Tibial nerve (tissue), 4 donors: ENCODE measurements at regions not wholly inside any gene's neighbourhood (a gene's known extent, or its start where the extent isn't known, plus 50 kb on each side); places are given as distances from the start of the nearest gene placed in this dataset.

ENCODE experiments used
- DNase-seq, 2 donors: peaks; one replicate each; pipeline ENCODE4 v3.0.0-alpha.2; 2019; ENCODE audit warnings: low spot score in 2 of 2
- H3K27ac ChIP-seq, 4 donors: fragments of 200-600 bp; sonication (generic) in 3 of 4; one replicate each; pipeline ENCODE4 v1.5.1; 2017 to 2019; ENCODE audit warnings: mild to moderate bottlenecking in 1 of 4
- H3K27me3 ChIP-seq, 2 donors: fragments of 200-600 bp; sonication (generic) in 1 of 2; one replicate each; pipeline versions ENCODE4 v1.5.1 to v1.6.0; 2017 to 2019
- H3K36me3 ChIP-seq, 3 donors: fragments of 200-600 bp; sonication (generic); one replicate each; pipeline ENCODE4 v1.5.1; 2018 to 2019
- H3K4me1 ChIP-seq, 4 donors: fragments of 200-600 bp; sonication (generic) in 3 of 4; one replicate each; pipeline ENCODE4 v1.5.1; 2017 to 2019
- H3K4me3 ChIP-seq, 4 donors: fragments of 200-600 bp; sonication (generic) in 3 of 4; one replicate each; pipeline ENCODE4 v1.5.1; 2017 to 2019; ENCODE audit warnings: mild to moderate bottlenecking in 1 of 4, moderate library complexity in 1 of 4
- H3K9me3 ChIP-seq, 4 donors: fragments of 200-600 bp; sonication (generic) in 3 of 4; one replicate each; pipeline ENCODE4 v1.5.1; 2017 to 2019
- EP300 ChIP-seq, 2 donors: sonication (generic); formaldehyde crosslinking; IDR thresholded peaks; one replicate each; pipeline ENCODE4 v1.6.1; 2017; ENCODE audit warnings: antibody characterized with exemption in 2 of 2, mild to moderate bottlenecking in 1 of 2
- POLR2A ChIP-seq, 2 donors: fragments of 450-650 bp; IDR thresholded peaks; one replicate each; pipeline ENCODE4 v1.6.1; 2017; ENCODE audit warnings: antibody characterized with exemption in 2 of 2, mild to moderate bottlenecking in 2 of 2, moderate library complexity in 2 of 2
- WGBS, 2 donors: methylation state at CpG; one replicate each; pipeline ENCODE4 v1.1.5; 2018; 5-methylcytosine and 5-hydroxymethylcytosine counted together
- TF ChIP-seq, protein P1 (sequence below), 5 experiments: fragments of 200-600 bp in 3 of 5; fragments of 450-650 bp in 2 of 5; sonication (generic) in 3 of 5; IDR thresholded peaks; one replicate each; pipeline ENCODE4 v1.5.1; 2016 to 2019; ENCODE audit warnings: antibody characterized with exemption in 5 of 5, mild to moderate bottlenecking in 3 of 5, moderate library complexity in 2 of 5

DNA sequence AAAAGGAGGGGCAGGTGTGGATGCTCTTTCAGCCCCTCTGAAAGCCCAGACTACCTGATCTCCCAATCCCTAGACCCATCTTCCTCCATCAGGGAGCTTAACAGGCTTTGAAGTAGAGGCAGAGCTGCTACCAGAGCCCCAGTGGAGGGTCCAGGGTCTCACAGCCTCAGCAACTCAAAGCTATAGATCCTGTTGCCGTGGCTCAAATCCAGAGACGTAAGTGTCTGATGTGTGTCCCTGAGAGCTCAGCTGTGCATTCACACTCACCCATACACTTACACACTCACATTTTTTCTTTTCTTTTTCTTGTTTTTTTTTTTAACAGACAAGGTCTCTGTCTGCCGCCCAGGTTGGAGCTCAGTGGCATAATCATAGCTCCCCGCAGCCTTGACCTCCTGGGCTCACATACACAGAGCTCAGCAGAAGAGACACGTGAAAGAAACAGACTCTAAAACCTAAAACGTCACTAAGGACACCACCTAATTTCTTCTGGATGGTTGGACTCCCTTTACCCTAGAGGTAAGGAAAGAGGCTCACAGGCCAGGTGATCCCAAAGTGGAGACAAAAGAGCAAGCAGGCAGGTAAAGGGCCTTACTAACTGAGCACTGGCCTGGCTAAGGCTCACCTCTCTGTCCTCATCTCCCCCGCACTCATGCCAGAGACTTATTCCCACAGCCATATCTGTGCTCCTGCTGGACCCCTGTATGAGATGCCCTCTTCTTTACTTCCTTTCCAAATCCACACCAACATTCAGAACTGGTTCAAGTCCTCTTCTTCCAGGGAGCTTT, 80.7 kb downstream of the SCN11A start:
- H3K27ac ChIP-seq, result no peak overlapping the region
- 84 to 85% methylated on average over 7 of the region's 7 CpGs for WGBS, 2 donors
- DNase-seq, result no peak

DNA sequence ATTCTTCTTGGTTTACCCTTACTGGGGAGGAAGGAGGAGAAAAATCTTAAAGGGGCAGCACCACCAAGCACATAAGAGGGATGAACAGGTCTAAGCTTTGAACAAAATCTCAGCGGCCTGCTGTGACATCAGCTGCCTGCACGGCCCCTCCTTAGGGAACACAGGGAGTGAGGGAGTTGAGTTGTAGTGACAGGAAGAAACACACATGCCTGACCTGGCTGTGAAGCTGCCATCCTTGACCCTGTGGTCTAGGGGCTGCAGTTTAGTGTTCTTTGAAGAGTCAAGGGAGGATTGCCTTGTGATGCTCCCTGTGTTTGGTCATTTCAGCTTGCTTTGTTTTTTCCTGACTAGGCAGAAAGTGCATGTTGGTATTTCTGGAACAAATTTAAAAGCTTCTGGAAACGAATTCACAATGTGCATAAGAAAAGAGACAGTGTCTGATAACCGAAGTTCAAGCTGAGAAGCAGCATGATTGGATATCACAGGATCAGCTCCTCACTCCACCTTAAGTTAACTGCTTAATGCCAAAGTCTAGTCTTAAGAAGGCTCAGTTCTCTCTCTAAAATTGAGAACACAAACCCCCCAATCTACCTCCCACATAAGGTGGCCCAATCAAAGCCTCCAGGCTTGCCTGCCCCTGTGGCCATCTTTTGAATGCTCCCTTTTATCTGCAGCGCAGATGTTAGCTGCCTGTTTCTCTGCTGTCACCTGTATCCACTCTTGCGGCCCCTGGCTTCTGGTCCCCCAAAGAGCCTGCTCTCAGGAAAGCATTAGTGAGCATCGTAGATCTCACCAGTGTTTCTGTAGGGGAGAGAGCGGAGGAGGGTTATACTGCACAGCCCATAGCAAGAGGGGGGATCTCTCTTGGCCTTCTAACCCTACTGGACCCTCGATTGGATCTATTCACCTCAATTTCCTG, 82.2 kb downstream of the SCN11A start:
- H3K4me1 ChIP-seq, result no peaks in the 10 kb centered on the region
- H3K4me3 ChIP-seq, result no peak overlapping the region
- H3K9me3 ChIP-seq, result no peaks in the 10 kb centered on the region
- TF ChIP-seq POLR2A (IDR thresholded peaks at IDR 0.05) (no peak), EP300 (IDR thresholded peaks at IDR 0.05) (no peak)
- TF ChIP-seq, protein P1, sequence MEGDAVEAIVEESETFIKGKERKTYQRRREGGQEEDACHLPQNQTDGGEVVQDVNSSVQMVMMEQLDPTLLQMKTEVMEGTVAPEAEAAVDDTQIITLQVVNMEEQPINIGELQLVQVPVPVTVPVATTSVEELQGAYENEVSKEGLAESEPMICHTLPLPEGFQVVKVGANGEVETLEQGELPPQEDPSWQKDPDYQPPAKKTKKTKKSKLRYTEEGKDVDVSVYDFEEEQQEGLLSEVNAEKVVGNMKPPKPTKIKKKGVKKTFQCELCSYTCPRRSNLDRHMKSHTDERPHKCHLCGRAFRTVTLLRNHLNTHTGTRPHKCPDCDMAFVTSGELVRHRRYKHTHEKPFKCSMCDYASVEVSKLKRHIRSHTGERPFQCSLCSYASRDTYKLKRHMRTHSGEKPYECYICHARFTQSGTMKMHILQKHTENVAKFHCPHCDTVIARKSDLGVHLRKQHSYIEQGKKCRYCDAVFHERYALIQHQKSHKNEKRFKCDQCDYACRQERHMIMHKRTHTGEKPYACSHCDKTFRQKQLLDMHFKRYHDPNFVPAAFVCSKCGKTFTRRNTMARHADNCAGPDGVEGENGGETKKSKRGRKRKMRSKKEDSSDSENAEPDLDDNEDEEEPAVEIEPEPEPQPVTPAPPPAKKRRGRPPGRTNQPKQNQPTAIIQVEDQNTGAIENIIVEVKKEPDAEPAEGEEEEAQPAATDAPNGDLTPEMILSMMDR (IDR thresholded peaks at IDR 0.05), result no peak
- no peaks in the 10 kb centered on the region for H3K27me3 ChIP-seq
- H3K27ac ChIP-seq, result no peak overlapping the region
- no peak for DNase-seq
- no peaks in the 10 kb centered on the region for H3K36me3 ChIP-seq
- 43 to 48% methylated on average over 9 of the region's 9 CpGs for WGBS, 2 donors

More for the DNA sequence above, 80.7 kb downstream of the SCN11A start:
- no peaks in the 10 kb centered on the region for H3K9me3 ChIP-seq
- H3K27me3 ChIP-seq, result no peaks in the 10 kb centered on the region
- H3K4me3 ChIP-seq, result no peak overlapping the region
- no peaks in the 10 kb centered on the region for H3K36me3 ChIP-seq
- no peaks in the 10 kb centered on the region for H3K4me1 ChIP-seq
- TF ChIP-seq, protein P1 (IDR thresholded peaks at IDR 0.05), result no peak
- TF ChIP-seq EP300 (IDR thresholded peaks at IDR 0.05), result no peak
- no peak for TF ChIP-seq POLR2A (IDR thresholded peaks at IDR 0.05)

DNA sequence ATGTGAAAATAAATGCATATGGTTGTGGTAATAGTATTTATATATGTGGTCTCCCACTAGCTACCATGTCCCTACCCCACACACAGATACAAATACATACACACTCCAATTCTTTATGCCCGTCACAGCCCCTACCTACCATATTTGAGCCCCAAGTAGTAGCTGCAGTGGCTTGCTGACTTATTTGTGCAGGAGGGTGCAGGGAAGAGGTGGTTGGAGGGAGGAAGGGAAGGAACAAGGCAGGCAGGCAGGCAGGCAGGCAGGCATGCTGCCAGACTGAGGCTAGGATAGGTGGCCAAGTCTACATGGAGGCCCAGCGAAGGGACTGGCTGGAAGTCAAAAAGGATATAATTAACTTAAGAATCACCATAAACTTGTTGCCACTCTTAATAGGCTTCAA, 82.9 kb downstream of the SCN11A start:
- H3K4me1 ChIP-seq, result no peaks in the 10 kb centered on the region
- no peak overlapping the region for H3K4me3 ChIP-seq
- no peaks in the 10 kb centered on the region for H3K36me3 ChIP-seq
- WGBS, 2 donors, result 75 to 84% methylated on average over 2 of the region's 2 CpGs
- H3K27me3 ChIP-seq, result no peaks in the 10 kb centered on the region
- no peaks in the 10 kb centered on the region for H3K9me3 ChIP-seq
- no peak for DNase-seq
- no peak for TF ChIP-seq EP300 (IDR thresholded peaks at IDR 0.05)
- TF ChIP-seq POLR2A (IDR thresholded peaks at IDR 0.05), result no peak
- TF ChIP-seq, protein P1 (IDR thresholded peaks at IDR 0.05), result no peak
- H3K27ac ChIP-seq, result no peak overlapping the region

DNA sequence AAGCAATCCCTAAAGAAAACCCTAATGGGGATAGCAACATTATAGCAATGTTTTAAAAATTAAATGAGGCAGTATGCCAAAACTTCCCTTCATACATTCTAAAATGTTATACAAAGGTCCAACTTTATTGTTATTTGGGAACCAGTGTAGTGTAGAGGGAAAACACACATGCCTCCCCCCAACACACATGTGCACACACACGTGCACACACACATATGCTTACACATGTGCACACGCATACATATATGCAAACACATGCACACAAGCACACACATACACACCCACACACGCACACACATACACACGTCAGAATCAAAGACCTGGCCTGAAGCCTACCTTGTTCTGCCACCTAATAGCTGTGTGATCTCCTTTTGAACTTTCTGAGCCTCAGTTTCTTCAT, 83.3 kb downstream of the SCN11A start:
- 84 to 92% methylated on average over 4 of the region's 4 CpGs for WGBS, 2 donors
- TF ChIP-seq, protein P1 (IDR thresholded peaks at IDR 0.05), result no peak
- TF ChIP-seq EP300 (IDR thresholded peaks at IDR 0.05), result no peak
- no peak for TF ChIP-seq POLR2A (IDR thresholded peaks at IDR 0.05)
- Histone ChIP-seq H3K4me3 (no peak overlapping the region), H3K36me3 (no peaks in the 10 kb centered on the region), H3K27me3 (no peaks in the 10 kb centered on the region), H3K27ac (no peak overlapping the region), H3K4me1 (no peaks in the 10 kb centered on the region), H3K9me3 (no peaks in the 10 kb centered on the region)
- no peak for DNase-seq

DNA sequence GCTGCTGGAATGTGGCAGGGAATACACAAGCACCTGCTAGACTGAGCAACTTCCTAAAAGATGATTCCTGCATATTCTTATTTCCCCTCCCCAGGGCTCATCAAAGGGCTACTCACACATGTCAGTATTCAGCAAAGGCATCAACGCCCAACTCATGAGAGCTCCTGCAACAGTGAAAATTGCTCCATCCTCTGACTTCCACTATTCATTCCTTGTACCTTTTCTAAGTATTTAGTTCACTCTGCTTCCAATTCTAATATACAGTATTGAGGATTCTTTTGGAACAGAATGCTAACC, 84.1 kb downstream of the SCN11A start:
- Histone ChIP-seq H3K9me3 (no peaks in the 10 kb centered on the region), H3K4me3 (no peak overlapping the region), H3K4me1 (no peaks in the 10 kb centered on the region), H3K27ac (no peak overlapping the region), H3K36me3 (no peaks in the 10 kb centered on the region), H3K27me3 (no peaks in the 10 kb centered on the region)
- WGBS, 2 donors, result 65 to 69% methylated on average over 1 of the region's 1 CpG
- DNase-seq, result no peak
- TF ChIP-seq, protein P1 (IDR thresholded peaks at IDR 0.05), result no peak
- no peak for TF ChIP-seq POLR2A (IDR thresholded peaks at IDR 0.05)
- no peak for TF ChIP-seq EP300 (IDR thresholded peaks at IDR 0.05)
